ENCODE measurements at regions not wholly inside any gene's neighbourhood (a gene's known extent, or its start where the extent isn't known, plus 50 kb on each side); places are given as distances from the start of the nearest gene placed in this dataset.

DNA sequence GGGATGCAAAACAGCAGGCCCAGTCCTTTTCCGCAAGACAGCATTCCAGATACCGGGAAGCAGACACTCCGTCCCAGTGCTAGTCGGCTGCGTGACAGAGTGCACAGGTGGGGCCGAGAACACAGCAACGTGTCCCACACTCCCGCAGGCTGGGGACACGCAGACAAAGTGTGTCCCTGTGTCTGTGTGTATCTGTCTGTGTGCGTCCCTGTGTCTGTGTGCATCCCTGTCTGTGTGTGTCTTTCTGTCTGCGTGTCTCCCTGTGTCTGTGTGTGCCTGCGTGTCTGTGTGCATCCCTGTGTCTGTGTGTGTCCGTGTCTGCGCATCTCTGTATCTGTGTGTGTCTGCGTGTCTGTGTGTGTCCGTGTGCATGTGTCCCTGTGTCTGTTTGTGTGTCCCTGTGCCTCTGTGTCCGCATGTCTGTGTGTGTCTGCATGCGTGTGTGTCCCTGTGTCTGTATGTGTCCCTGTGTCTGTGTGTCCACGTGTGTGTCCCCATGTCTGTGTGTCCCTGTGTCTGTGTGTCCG is 137.0 kb downstream of the MRPL36 start:
- Mint-ChIP-seq H3K36me3 (ENCODE audit: low read depth) (no peaks in the 10 kb centered on the region), H3K27ac (ENCODE audit: unreplicated experiment) (no peak overlapping the region), H3K9me3 (ENCODE audit: low read depth) (no peaks in the 10 kb centered on the region), H3K4me3 (ENCODE audit: unreplicated experiment) (no peak overlapping the region), H3K27me3 (ENCODE audit: low read depth) (peaks cover 62% of the 10 kb centered on the region), H3K4me1 (ENCODE audit: low read depth) (no peaks in the 10 kb centered on the region)
- TF ChIP-seq, protein P1, sequence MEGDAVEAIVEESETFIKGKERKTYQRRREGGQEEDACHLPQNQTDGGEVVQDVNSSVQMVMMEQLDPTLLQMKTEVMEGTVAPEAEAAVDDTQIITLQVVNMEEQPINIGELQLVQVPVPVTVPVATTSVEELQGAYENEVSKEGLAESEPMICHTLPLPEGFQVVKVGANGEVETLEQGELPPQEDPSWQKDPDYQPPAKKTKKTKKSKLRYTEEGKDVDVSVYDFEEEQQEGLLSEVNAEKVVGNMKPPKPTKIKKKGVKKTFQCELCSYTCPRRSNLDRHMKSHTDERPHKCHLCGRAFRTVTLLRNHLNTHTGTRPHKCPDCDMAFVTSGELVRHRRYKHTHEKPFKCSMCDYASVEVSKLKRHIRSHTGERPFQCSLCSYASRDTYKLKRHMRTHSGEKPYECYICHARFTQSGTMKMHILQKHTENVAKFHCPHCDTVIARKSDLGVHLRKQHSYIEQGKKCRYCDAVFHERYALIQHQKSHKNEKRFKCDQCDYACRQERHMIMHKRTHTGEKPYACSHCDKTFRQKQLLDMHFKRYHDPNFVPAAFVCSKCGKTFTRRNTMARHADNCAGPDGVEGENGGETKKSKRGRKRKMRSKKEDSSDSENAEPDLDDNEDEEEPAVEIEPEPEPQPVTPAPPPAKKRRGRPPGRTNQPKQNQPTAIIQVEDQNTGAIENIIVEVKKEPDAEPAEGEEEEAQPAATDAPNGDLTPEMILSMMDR (IDR thresholded peaks at IDR 0.05) = no peak
- no peak for DNase-seq (ENCODE audit: low spot score)

DNA sequence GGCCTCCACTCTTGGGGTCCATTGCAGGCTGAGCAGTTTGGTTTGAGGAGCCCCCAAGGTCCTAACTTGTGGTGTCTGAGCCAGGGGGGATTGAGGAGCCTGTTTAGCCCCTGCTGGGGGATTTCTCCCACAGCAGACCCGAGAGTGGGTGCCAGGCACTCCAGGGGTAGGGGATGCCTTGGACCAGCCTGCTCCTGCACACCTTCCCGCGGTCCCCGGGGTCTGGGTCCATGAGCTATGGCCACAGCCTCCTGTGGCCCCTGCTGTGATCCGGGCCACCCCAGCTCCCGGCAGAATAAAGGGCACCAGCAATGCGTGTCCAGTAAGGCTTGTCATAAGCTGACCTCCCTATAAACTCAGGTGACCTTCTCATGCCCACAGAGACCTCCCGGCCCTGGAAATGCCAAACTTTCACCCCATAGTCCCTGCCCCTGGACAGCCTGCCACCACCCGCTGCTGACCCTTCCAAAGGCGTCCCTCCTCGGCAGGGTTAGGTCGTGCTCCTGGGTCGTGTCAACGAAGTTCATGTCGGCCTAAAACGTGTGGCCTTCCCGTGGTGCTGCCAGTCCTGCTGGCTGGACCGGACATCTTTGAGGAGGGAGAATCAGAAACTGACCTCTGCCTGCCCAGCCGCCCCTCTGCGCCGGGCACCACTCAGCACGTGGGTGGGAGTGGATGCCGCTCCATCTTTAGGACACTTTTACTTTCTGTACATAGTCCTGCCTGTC is 137.6 kb downstream of the MRPL36 start:
- no peak overlapping the region for H3K4me3 Mint-ChIP-seq (ENCODE audit: unreplicated experiment)
- no peaks in the 10 kb centered on the region for H3K4me1 Mint-ChIP-seq (ENCODE audit: low read depth)
- TF ChIP-seq, protein P1 (IDR thresholded peaks at IDR 0.05) = no peak
- H3K27me3 Mint-ChIP-seq (ENCODE audit: low read depth) = peaks cover 66% of the 10 kb centered on the region
- no peaks in the 10 kb centered on the region for H3K36me3 Mint-ChIP-seq (ENCODE audit: low read depth)
- H3K9me3 Mint-ChIP-seq (ENCODE audit: low read depth) = no peaks in the 10 kb centered on the region
- no peak for DNase-seq (ENCODE audit: low spot score)
- no peak overlapping the region for H3K27ac Mint-ChIP-seq (ENCODE audit: unreplicated experiment)

- peaks cover 64% of the 10 kb centered on the region for H3K27me3 Mint-ChIP-seq (ENCODE audit: low read depth)
- H3K9me3 Mint-ChIP-seq (ENCODE audit: low read depth) = no peaks in the 10 kb centered on the region
- TF ChIP-seq, protein P1 (IDR thresholded peaks at IDR 0.05) = no peak
- no peak overlapping the region for H3K27ac Mint-ChIP-seq (ENCODE audit: unreplicated experiment)
- no peak overlapping the region for H3K4me3 Mint-ChIP-seq (ENCODE audit: unreplicated experiment)
- H3K4me1 Mint-ChIP-seq (ENCODE audit: low read depth) = no peaks in the 10 kb centered on the region
- no peaks in the 10 kb centered on the region for H3K36me3 Mint-ChIP-seq (ENCODE audit: low read depth)
- DNase-seq (ENCODE audit: low spot score) = no peak
These were observed 137.6 kb upstream of the LPCAT1 start for GRCh38 chr5:1661311-1661710.

DNA sequence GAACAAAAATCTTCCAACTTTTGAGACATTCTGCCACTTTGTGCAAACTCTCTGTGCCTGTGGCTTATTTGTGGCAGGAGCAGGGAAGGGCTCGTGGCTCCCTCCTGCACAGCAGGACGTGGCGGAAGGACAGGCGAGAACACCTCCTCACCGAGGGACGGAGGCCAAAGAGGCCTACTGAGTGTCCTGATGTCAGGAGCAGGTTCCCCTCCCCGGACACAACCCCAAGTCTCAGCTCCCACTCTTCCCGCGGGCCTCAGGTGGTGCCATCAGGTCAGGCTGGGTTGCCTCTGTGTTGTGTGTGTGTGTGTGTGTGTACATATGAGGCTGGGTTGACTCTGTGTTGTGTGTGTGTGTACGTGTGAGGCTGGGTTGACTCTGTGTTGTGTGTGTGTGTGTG is 136.8 kb upstream of the LPCAT1 start:
- Mint-ChIP-seq H3K27ac (ENCODE audit: unreplicated experiment) (no peak overlapping the region), H3K4me1 (ENCODE audit: low read depth) (no peaks in the 10 kb centered on the region), H3K4me3 (ENCODE audit: unreplicated experiment) (no peak overlapping the region), H3K9me3 (ENCODE audit: low read depth) (no peaks in the 10 kb centered on the region), H3K27me3 (ENCODE audit: low read depth) (peaks cover 60% of the 10 kb centered on the region), H3K36me3 (ENCODE audit: low read depth) (no peaks in the 10 kb centered on the region)
- no peak for DNase-seq (ENCODE audit: low spot score)
- TF ChIP-seq, protein P1 (IDR thresholded peaks at IDR 0.05) = no peak

DNA sequence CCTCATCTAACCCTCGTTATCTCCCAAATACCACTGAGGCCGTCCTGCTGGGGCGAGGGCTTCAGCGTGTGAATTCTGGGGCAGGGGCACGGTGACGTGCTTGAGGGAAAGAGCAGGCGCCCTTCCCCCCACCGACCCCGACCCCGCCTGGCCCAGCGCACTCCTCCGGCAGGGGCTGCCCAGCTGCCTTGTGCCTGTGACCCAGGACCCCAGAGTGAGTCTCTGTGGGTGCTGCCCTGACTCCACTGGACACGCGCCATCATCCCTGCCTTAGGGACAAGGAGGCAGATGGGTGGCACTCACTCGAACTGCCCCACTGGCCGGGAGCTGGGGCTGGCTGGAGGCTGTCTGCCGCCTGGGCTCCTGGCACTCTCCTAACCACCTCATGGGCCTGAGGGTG is 136.2 kb upstream of the LPCAT1 start:
- DNase-seq (ENCODE audit: low spot score) = no peak
- H3K9me3 Mint-ChIP-seq (ENCODE audit: low read depth) = no peaks in the 10 kb centered on the region
- H3K27ac Mint-ChIP-seq (ENCODE audit: unreplicated experiment) = no peak overlapping the region

More for the DNA sequence above, 136.2 kb upstream of the LPCAT1 start:
- no peak overlapping the region for H3K4me3 Mint-ChIP-seq (ENCODE audit: unreplicated experiment)
- H3K36me3 Mint-ChIP-seq (ENCODE audit: low read depth) = no peaks in the 10 kb centered on the region
- H3K27me3 Mint-ChIP-seq (ENCODE audit: low read depth) = peaks cover 55% of the 10 kb centered on the region
- no peaks in the 10 kb centered on the region for H3K4me1 Mint-ChIP-seq (ENCODE audit: low read depth)
- TF ChIP-seq, protein P1 (IDR thresholded peaks at IDR 0.05) = no peak

All from chondrocyte (in vitro differentiated cells).